SU-DHL-6 (cell line): ENCODE measurements at regions not wholly inside any gene's neighbourhood (a gene's known extent, or its start where the extent isn't known, plus 50 kb on each side); places are given as distances from the start of the nearest gene placed in this dataset.

Source experiments
- H2AFZ ChIP-seq: fragments of 200-600 bp; sonication (generic); 2 replicates; pipeline ENCODE4 v1.6.1; 2014; ENCODE audit warnings: low read depth, mild to moderate bottlenecking, moderate library complexity, mixed read lengths, antibody characterized with exemption, low read length; ENCODE audit not compliant: severe bottlenecking
- H3F3A ChIP-seq: fragments of 200-600 bp; shearing (Covaris generic); 2 replicates; pipeline ENCODE4 v1.6.0; 2016; ENCODE audit warnings: antibody characterized with exemption, mild to moderate bottlenecking; ENCODE audit not compliant: insufficient read depth
- H3K27ac ChIP-seq: fragments of 200-600 bp; sonication (generic); 2 replicates; pipeline ENCODE4 v1.5.1; 2016; ENCODE audit warnings: low read depth, mild to moderate bottlenecking, low read length, moderate library complexity, mixed read lengths
- H3K27me3 ChIP-seq: fragments of 200-600 bp; sonication (generic), shearing (Covaris generic); 2 replicates; pipeline ENCODE4 v1.6.0; 2014; ENCODE audit warnings: mild to moderate bottlenecking, low read length
- H3K36me3 ChIP-seq: fragments of 200-600 bp; sonication (generic); 2 replicates; pipeline ENCODE4 v1.6.1; 2014; ENCODE audit warnings: mild to moderate bottlenecking, low read length, mixed read lengths
- H3K4me2 ChIP-seq: fragments of 300-600, 200-600 bp; shearing (Covaris generic), sonication (generic); 2 replicates; pipeline ENCODE4 v1.6.0; 2014; ENCODE audit warnings: low read length, low read depth, mild to moderate bottlenecking; ENCODE audit not compliant: poor library complexity, severe bottlenecking
- H3K4me3 ChIP-seq: fragments of 200-600 bp; sonication (generic); 2 replicates; pipeline ENCODE4 v1.5.1; 2014; ENCODE audit warnings: antibody characterized with exemption, low read length, mild to moderate bottlenecking, mixed read lengths; ENCODE audit not compliant: insufficient read depth, poor library complexity, severe bottlenecking
- H3K79me2 ChIP-seq: fragments of 200-600 bp; sonication (generic); 2 replicates; pipeline ENCODE4 v1.6.1; 2014; ENCODE audit warnings: mild to moderate bottlenecking, low read length, moderate library complexity; ENCODE audit not compliant: insufficient read depth
- H3K9ac ChIP-seq: fragments of 200-600 bp; sonication (generic); 2 replicates; pipeline ENCODE4 v1.7.0; 2014; ENCODE audit warnings: mild to moderate bottlenecking, low read length
- H3K9me2 ChIP-seq: fragments of 200-600 bp; sonication (generic); replicated peaks from 2 replicates; pipeline ENCODE4 v1.6.1; 2014; ENCODE audit warnings: low read length; ENCODE audit not compliant: insufficient read depth
- H3K9me3 ChIP-seq: fragments of 200-600 bp; sonication (generic); 2 replicates; pipeline ENCODE4 v1.6.1; 2014; ENCODE audit warnings: low read length, mixed read lengths; ENCODE audit not compliant: insufficient read depth
- H4K20me1 ChIP-seq: fragments of 200-600 bp; sonication (generic); 2 replicates; pipeline ENCODE4 v1.6.1; 2014; ENCODE audit warnings: low read depth, mild to moderate bottlenecking, antibody characterized with exemption, low read length, moderate library complexity, mixed read lengths
- CTCF ChIP-seq: fragments of 200-600 bp; sonication (generic); IDR thresholded peaks from one replicate; pipeline ENCODE4 v1.5.1; 2017; ENCODE audit warnings: antibody characterized with exemption, mild to moderate bottlenecking, low read length, moderate library complexity; ENCODE audit not compliant: insufficient read depth, poor library complexity, severe bottlenecking
- EZH2phosphoT487 ChIP-seq: fragments of 200-600 bp; sonication (generic), shearing (Covaris generic); conservative IDR thresholded peaks from 2 replicates; pipeline ENCODE4 v1.6.1; 2018; ENCODE audit warnings: mild to moderate bottlenecking, antibody characterized with exemption, low read length, moderate library complexity, mixed read lengths

- Histone ChIP-seq H3K27me3 (no peaks in the 10 kb centered on the region), H2AFZ (no peak overlapping the region), H3F3A (no peaks in the 10 kb centered on the region), H3K4me3 (no peak overlapping the region), H3K9ac (no peak overlapping the region), H3K4me2 (no peak overlapping the region), H3K9me3 (no peaks in the 10 kb centered on the region), H3K36me3 (no peaks in the 10 kb centered on the region), H3K79me2 (no peaks in the 10 kb centered on the region), H4K20me1 (no peaks in the 10 kb centered on the region), H3K27ac (no peak overlapping the region), H3K9me2 (no peaks in the 10 kb centered on the region)
- TF ChIP-seq EZH2phosphoT487 (no peak), CTCF (no peak)
Measured at GRCh38 chr2:147686365-147686764, 158.5 kb upstream of the ACVR2A start.

- no peaks in the 10 kb centered on the region for H3F3A ChIP-seq
- H3K36me3 ChIP-seq = no peaks in the 10 kb centered on the region
- no peak overlapping the region for H3K9ac ChIP-seq
- no peak overlapping the region for H2AFZ ChIP-seq
- no peaks in the 10 kb centered on the region for H4K20me1 ChIP-seq
- H3K9me2 ChIP-seq = no peaks in the 10 kb centered on the region
- H3K27me3 ChIP-seq = no peaks in the 10 kb centered on the region
- no peaks in the 10 kb centered on the region for H3K79me2 ChIP-seq
- H3K27ac ChIP-seq = no peak overlapping the region
- no peaks in the 10 kb centered on the region for H3K9me3 ChIP-seq
- H3K4me3 ChIP-seq = no peak overlapping the region
- TF ChIP-seq CTCF (no peak), EZH2phosphoT487 (no peak)
- no peak overlapping the region for H3K4me2 ChIP-seq
Measured at GRCh38 chr2:147684903-147685302, 159.9 kb upstream of the ACVR2A start.

GRCh38 chr2:147683380-147683779 is 161.4 kb upstream of the ACVR2A start:
- Histone ChIP-seq H3F3A (no peaks in the 10 kb centered on the region), H4K20me1 (no peaks in the 10 kb centered on the region), H3K9me3 (no peaks in the 10 kb centered on the region), H3K27ac (no peak overlapping the region), H3K9me2 (no peaks in the 10 kb centered on the region), H3K27me3 (no peaks in the 10 kb centered on the region), H3K79me2 (no peaks in the 10 kb centered on the region), H3K4me2 (no peak overlapping the region), H3K36me3 (no peaks in the 10 kb centered on the region), H3K9ac (no peak overlapping the region), H2AFZ (no peak overlapping the region), H3K4me3 (no peak overlapping the region)
- no peak for TF ChIP-seq EZH2phosphoT487
- TF ChIP-seq CTCF = no peak

- TF ChIP-seq CTCF (no peak), EZH2phosphoT487 (no peak)
- Histone ChIP-seq H4K20me1 (no peaks in the 10 kb centered on the region), H3K4me2 (no peak overlapping the region), H3K9me3 (no peaks in the 10 kb centered on the region), H3K27me3 (no peaks in the 10 kb centered on the region), H3K27ac (no peak overlapping the region), H2AFZ (no peak overlapping the region), H3F3A (no peaks in the 10 kb centered on the region), H3K9ac (no peak overlapping the region), H3K36me3 (no peaks in the 10 kb centered on the region), H3K79me2 (no peaks in the 10 kb centered on the region), H3K4me3 (no peak overlapping the region), H3K9me2 (no peaks in the 10 kb centered on the region)
Measured at GRCh38 chr2:147681093-147681492, 163.7 kb upstream of the ACVR2A start.
